ENCODE measurements at regions not wholly inside any gene's neighbourhood (a gene's known extent, or its start where the extent isn't known, plus 50 kb on each side); places are given as distances from the start of the nearest gene placed in this dataset.

- no peak overlapping the region for H3K27ac Mint-ChIP-seq
- no peaks in the 10 kb centered on the region for H3K9me3 Mint-ChIP-seq
- H3K27me3 Mint-ChIP-seq: peaks cover 6% of the 10 kb centered on the region
- no peaks in the 10 kb centered on the region for H3K36me3 Mint-ChIP-seq (ENCODE audit: low read depth)
- H3K4me1 Mint-ChIP-seq (ENCODE audit: low read depth): no peaks in the 10 kb centered on the region
- H3K4me3 Mint-ChIP-seq: no peak overlapping the region
Observed at GRCh38 chr10:109405338-109405737, 518.0 kb downstream of the XPNPEP1 start.

- peaks cover 6% of the 10 kb centered on the region for H3K27me3 Mint-ChIP-seq
- no peaks in the 10 kb centered on the region for H3K9me3 Mint-ChIP-seq
- H3K4me1 Mint-ChIP-seq (ENCODE audit: low read depth): no peaks in the 10 kb centered on the region
- H3K36me3 Mint-ChIP-seq (ENCODE audit: low read depth): no peaks in the 10 kb centered on the region
- H3K4me3 Mint-ChIP-seq: no peak overlapping the region
- H3K27ac Mint-ChIP-seq: no peak overlapping the region
Observed at GRCh38 chr10:109403551-109403950, 519.8 kb downstream of the XPNPEP1 start.

- H3K9me3 Mint-ChIP-seq: no peaks in the 10 kb centered on the region
- H3K27me3 Mint-ChIP-seq: no peaks in the 10 kb centered on the region
- no peaks in the 10 kb centered on the region for H3K4me1 Mint-ChIP-seq (ENCODE audit: low read depth)
- H3K4me3 Mint-ChIP-seq: no peak overlapping the region
- H3K36me3 Mint-ChIP-seq (ENCODE audit: low read depth): no peaks in the 10 kb centered on the region
- H3K27ac Mint-ChIP-seq: no peak overlapping the region
Observed at GRCh38 chr10:109393425-109393824, 529.9 kb downstream of the XPNPEP1 start.

GRCh38 chr10:109386921-109387320 is 536.4 kb downstream of the XPNPEP1 start:
- Mint-ChIP-seq H3K36me3 (ENCODE audit: low read depth) (no peaks in the 10 kb centered on the region), H3K9me3 (no peaks in the 10 kb centered on the region), H3K4me3 (no peak overlapping the region), H3K27me3 (no peaks in the 10 kb centered on the region), H3K27ac (no peak overlapping the region), H3K4me1 (ENCODE audit: low read depth) (no peaks in the 10 kb centered on the region)

- Mint-ChIP-seq H3K9me3 (no peaks in the 10 kb centered on the region), H3K36me3 (ENCODE audit: low read depth) (no peaks in the 10 kb centered on the region), H3K27me3 (no peaks in the 10 kb centered on the region), H3K4me3 (no peak overlapping the region), H3K27ac (no peak overlapping the region), H3K4me1 (ENCODE audit: low read depth) (no peaks in the 10 kb centered on the region)
Observed at GRCh38 chr10:109386101-109386500, 537.2 kb downstream of the XPNPEP1 start.

- H3K27ac Mint-ChIP-seq: no peak overlapping the region
- H3K9me3 Mint-ChIP-seq: no peaks in the 10 kb centered on the region
- no peaks in the 10 kb centered on the region for H3K4me1 Mint-ChIP-seq (ENCODE audit: low read depth)
- no peaks in the 10 kb centered on the region for H3K36me3 Mint-ChIP-seq (ENCODE audit: low read depth)
- no peak overlapping the region for H3K4me3 Mint-ChIP-seq
- no peaks in the 10 kb centered on the region for H3K27me3 Mint-ChIP-seq
Observed at GRCh38 chr10:109379186-109379585, 544.1 kb downstream of the XPNPEP1 start.

- Mint-ChIP-seq H3K36me3 (ENCODE audit: low read depth) (no peaks in the 10 kb centered on the region), H3K4me1 (ENCODE audit: low read depth) (no peaks in the 10 kb centered on the region), H3K4me3 (no peak overlapping the region), H3K27me3 (no peaks in the 10 kb centered on the region), H3K9me3 (peaks cover 6% of the 10 kb centered on the region), H3K27ac (no peak overlapping the region)
Observed at GRCh38 chr10:109374215-109374614, 549.1 kb downstream of the XPNPEP1 start.

- Mint-ChIP-seq H3K27ac (no peak overlapping the region), H3K4me3 (no peak overlapping the region), H3K9me3 (no peaks in the 10 kb centered on the region), H3K4me1 (ENCODE audit: low read depth) (no peaks in the 10 kb centered on the region), H3K27me3 (no peaks in the 10 kb centered on the region), H3K36me3 (ENCODE audit: low read depth) (no peaks in the 10 kb centered on the region)
Observed at GRCh38 chr10:109359316-109359715, 564.0 kb downstream of the XPNPEP1 start.

- no peaks in the 10 kb centered on the region for H3K9me3 Mint-ChIP-seq
- no peaks in the 10 kb centered on the region for H3K36me3 Mint-ChIP-seq (ENCODE audit: low read depth)
- H3K27ac Mint-ChIP-seq: no peak overlapping the region
- H3K27me3 Mint-ChIP-seq: no peaks in the 10 kb centered on the region
- no peaks in the 10 kb centered on the region for H3K4me1 Mint-ChIP-seq (ENCODE audit: low read depth)
- no peak overlapping the region for H3K4me3 Mint-ChIP-seq
Observed at GRCh38 chr10:109358325-109358724, 565.0 kb downstream of the XPNPEP1 start.

- peaks cover 11% of the 10 kb centered on the region for H3K9me3 Mint-ChIP-seq
- H3K4me1 Mint-ChIP-seq (ENCODE audit: low read depth): no peaks in the 10 kb centered on the region
- H3K27ac Mint-ChIP-seq: no peak overlapping the region
- H3K27me3 Mint-ChIP-seq: no peaks in the 10 kb centered on the region
- H3K4me3 Mint-ChIP-seq: no peak overlapping the region
- no peaks in the 10 kb centered on the region for H3K36me3 Mint-ChIP-seq (ENCODE audit: low read depth)
Observed at GRCh38 chr10:109348324-109348723, 575.0 kb downstream of the XPNPEP1 start.

- H3K4me3 Mint-ChIP-seq: no peak overlapping the region
- peaks cover 4% of the 10 kb centered on the region for H3K9me3 Mint-ChIP-seq
- H3K27me3 Mint-ChIP-seq: no peaks in the 10 kb centered on the region
- no peak overlapping the region for H3K27ac Mint-ChIP-seq
- no peaks in the 10 kb centered on the region for H3K36me3 Mint-ChIP-seq (ENCODE audit: low read depth)
- no peaks in the 10 kb centered on the region for H3K4me1 Mint-ChIP-seq (ENCODE audit: low read depth)
Observed at GRCh38 chr10:109343293-109343692, 580.0 kb downstream of the XPNPEP1 start.

- Mint-ChIP-seq H3K4me1 (ENCODE audit: low read depth) (no peaks in the 10 kb centered on the region), H3K27ac (no peak overlapping the region), H3K9me3 (peaks cover 8% of the 10 kb centered on the region), H3K4me3 (no peak overlapping the region), H3K27me3 (no peaks in the 10 kb centered on the region), H3K36me3 (ENCODE audit: low read depth) (no peaks in the 10 kb centered on the region)
Observed at GRCh38 chr10:109341986-109342385, 581.3 kb downstream of the XPNPEP1 start.

- H3K36me3 Mint-ChIP-seq (ENCODE audit: low read depth): no peaks in the 10 kb centered on the region
- no peak overlapping the region for H3K27ac Mint-ChIP-seq
- no peaks in the 10 kb centered on the region for H3K9me3 Mint-ChIP-seq
- no peaks in the 10 kb centered on the region for H3K4me1 Mint-ChIP-seq (ENCODE audit: low read depth)
- H3K4me3 Mint-ChIP-seq: no peak overlapping the region
- no peaks in the 10 kb centered on the region for H3K27me3 Mint-ChIP-seq
Observed at GRCh38 chr10:109328001-109328400, 595.3 kb downstream of the XPNPEP1 start.

GRCh38 chr10:109327266-109327665 is 596.0 kb downstream of the XPNPEP1 start:
- H3K4me1 Mint-ChIP-seq (ENCODE audit: low read depth): no peaks in the 10 kb centered on the region
- no peak overlapping the region for H3K4me3 Mint-ChIP-seq
- H3K9me3 Mint-ChIP-seq: no peaks in the 10 kb centered on the region
- no peaks in the 10 kb centered on the region for H3K27me3 Mint-ChIP-seq
- H3K27ac Mint-ChIP-seq: no peak overlapping the region
- H3K36me3 Mint-ChIP-seq (ENCODE audit: low read depth): no peaks in the 10 kb centered on the region

GRCh38 chr10:109324721-109325120 is 598.6 kb downstream of the XPNPEP1 start:
- no peaks in the 10 kb centered on the region for H3K27me3 Mint-ChIP-seq
- H3K9me3 Mint-ChIP-seq: peaks cover 15% of the 10 kb centered on the region
- no peaks in the 10 kb centered on the region for H3K36me3 Mint-ChIP-seq (ENCODE audit: low read depth)
- H3K27ac Mint-ChIP-seq: no peak overlapping the region
- no peaks in the 10 kb centered on the region for H3K4me1 Mint-ChIP-seq (ENCODE audit: low read depth)
- no peak overlapping the region for H3K4me3 Mint-ChIP-seq

- Mint-ChIP-seq H3K9me3 (peaks cover 15% of the 10 kb centered on the region), H3K4me1 (ENCODE audit: low read depth) (no peaks in the 10 kb centered on the region), H3K4me3 (no peak overlapping the region), H3K27ac (no peak overlapping the region), H3K36me3 (ENCODE audit: low read depth) (no peaks in the 10 kb centered on the region), H3K27me3 (no peaks in the 10 kb centered on the region)
Observed at GRCh38 chr10:109317746-109318366, 605.5 kb downstream of the XPNPEP1 start.
